IPS-15b (cell line): ENCODE measurements at regions not wholly inside any gene's neighbourhood (a gene's known extent, or its start where the extent isn't known, plus 50 kb on each side); places are given as distances from the start of the nearest gene placed in this dataset.

ENCODE experiments used
- H3K27me3 ChIP-seq: one replicate; pipeline ENCODE4 v1.6.1; 2013; ENCODE audit warnings: low read length; ENCODE audit not compliant: control insufficient read depth, insufficient read depth
- H3K36me3 ChIP-seq: one replicate; pipeline ENCODE4 v1.6.1; 2013; ENCODE audit warnings: low read length; ENCODE audit not compliant: control insufficient read depth, insufficient read depth
- H3K4me1 ChIP-seq: one replicate; pipeline ENCODE4 v1.6.1; 2013; ENCODE audit warnings: mild to moderate bottlenecking, low read length; ENCODE audit not compliant: control insufficient read depth, insufficient read depth
- H3K4me3 ChIP-seq: one replicate; pipeline ENCODE4 v1.5.1; 2013; ENCODE audit warnings: low read depth, low read length
- H3K9ac ChIP-seq: one replicate; pipeline ENCODE4 v1.6.1; 2013; ENCODE audit warnings: low read depth, mild to moderate bottlenecking, low read length
- H3K9me3 ChIP-seq: one replicate; pipeline ENCODE4 v1.6.1; 2013; ENCODE audit warnings: mild to moderate bottlenecking, low read length; ENCODE audit not compliant: control insufficient read depth, insufficient read depth

- Histone ChIP-seq H3K4me3 (no peak overlapping the region), H3K9ac (no peak overlapping the region), H3K9me3 (no peaks in the 10 kb centered on the region), H3K27me3 (no peaks in the 10 kb centered on the region), H3K4me1 (no peaks in the 10 kb centered on the region), H3K36me3 (no peaks in the 10 kb centered on the region)
These were observed 532.5 kb upstream of the KCNMB2 start for GRCh38 chr3:178003756-178004155.

GRCh38 chr3:178005961-178006360 lies 530.3 kb upstream of the KCNMB2 start:
- Histone ChIP-seq H3K4me3 (no peak overlapping the region), H3K9ac (no peak overlapping the region), H3K36me3 (no peaks in the 10 kb centered on the region)

GRCh38 chr3:178010306-178010705 lies 525.9 kb upstream of the KCNMB2 start:
- Histone ChIP-seq H3K27me3 (no peaks in the 10 kb centered on the region), H3K4me1 (no peaks in the 10 kb centered on the region)

More at GRCh38 chr3:178005961-178006360, 530.3 kb upstream of the KCNMB2 start:
- H3K27me3 ChIP-seq, result no peaks in the 10 kb centered on the region
- H3K4me1 ChIP-seq, result no peaks in the 10 kb centered on the region
- H3K9me3 ChIP-seq, result no peaks in the 10 kb centered on the region

GRCh38 chr3:178019645-178020044 lies 516.6 kb upstream of the KCNMB2 start:
- H3K4me3 ChIP-seq, result no peak overlapping the region
- H3K36me3 ChIP-seq, result no peaks in the 10 kb centered on the region
- no peaks in the 10 kb centered on the region for H3K27me3 ChIP-seq
- no peaks in the 10 kb centered on the region for H3K9me3 ChIP-seq
- no peaks in the 10 kb centered on the region for H3K4me1 ChIP-seq
- no peak overlapping the region for H3K9ac ChIP-seq

More at GRCh38 chr3:178010306-178010705, 525.9 kb upstream of the KCNMB2 start:
- Histone ChIP-seq H3K4me3 (no peak overlapping the region), H3K36me3 (no peaks in the 10 kb centered on the region), H3K9ac (no peak overlapping the region), H3K9me3 (no peaks in the 10 kb centered on the region)

GRCh38 chr3:178022599-178022998 lies 513.6 kb upstream of the KCNMB2 start:
- H3K27me3 ChIP-seq, result no peaks in the 10 kb centered on the region
- no peaks in the 10 kb centered on the region for H3K4me1 ChIP-seq
- no peaks in the 10 kb centered on the region for H3K36me3 ChIP-seq
- no peak overlapping the region for H3K4me3 ChIP-seq
- H3K9ac ChIP-seq, result no peak overlapping the region
- no peaks in the 10 kb centered on the region for H3K9me3 ChIP-seq

- Histone ChIP-seq H3K9me3 (no peaks in the 10 kb centered on the region), H3K4me3 (no peak overlapping the region), H3K9ac (no peak overlapping the region), H3K36me3 (no peaks in the 10 kb centered on the region), H3K27me3 (no peaks in the 10 kb centered on the region), H3K4me1 (no peaks in the 10 kb centered on the region)
These were observed 507.3 kb upstream of the KCNMB2 start for GRCh38 chr3:178028933-178029332.

- H3K4me1 ChIP-seq, result no peaks in the 10 kb centered on the region
- no peaks in the 10 kb centered on the region for H3K9me3 ChIP-seq
- no peak overlapping the region for H3K4me3 ChIP-seq
These were observed 499.6 kb upstream of the KCNMB2 start for GRCh38 chr3:178036451-178037144.

GRCh38 chr3:178041931-178042330 lies 494.3 kb upstream of the KCNMB2 start:
- H3K4me3 ChIP-seq, result no peak overlapping the region
- H3K9me3 ChIP-seq, result no peaks in the 10 kb centered on the region
- H3K27me3 ChIP-seq, result no peaks in the 10 kb centered on the region
- no peaks in the 10 kb centered on the region for H3K4me1 ChIP-seq
- H3K9ac ChIP-seq, result no peak overlapping the region
- H3K36me3 ChIP-seq, result no peaks in the 10 kb centered on the region

More at GRCh38 chr3:178036451-178037144, 499.6 kb upstream of the KCNMB2 start:
- Histone ChIP-seq H3K9ac (no peak overlapping the region), H3K36me3 (no peaks in the 10 kb centered on the region), H3K27me3 (no peaks in the 10 kb centered on the region)

GRCh38 chr3:178042376-178042775 lies 493.9 kb upstream of the KCNMB2 start:
- no peaks in the 10 kb centered on the region for H3K9me3 ChIP-seq
- H3K9ac ChIP-seq, result no peak overlapping the region
- no peaks in the 10 kb centered on the region for H3K36me3 ChIP-seq
- no peaks in the 10 kb centered on the region for H3K4me1 ChIP-seq
- no peaks in the 10 kb centered on the region for H3K27me3 ChIP-seq
- H3K4me3 ChIP-seq, result no peak overlapping the region

- Histone ChIP-seq H3K9me3 (no peaks in the 10 kb centered on the region), H3K9ac (no peak overlapping the region), H3K36me3 (no peaks in the 10 kb centered on the region), H3K4me3 (no peak overlapping the region), H3K4me1 (no peaks in the 10 kb centered on the region), H3K27me3 (no peaks in the 10 kb centered on the region)
These were observed 493.2 kb upstream of the KCNMB2 start for GRCh38 chr3:178043084-178043483.

GRCh38 chr3:178044320-178044719 lies 491.9 kb upstream of the KCNMB2 start:
- no peaks in the 10 kb centered on the region for H3K4me1 ChIP-seq
- H3K4me3 ChIP-seq, result no peak overlapping the region
- H3K9me3 ChIP-seq, result no peaks in the 10 kb centered on the region
- no peaks in the 10 kb centered on the region for H3K27me3 ChIP-seq
- H3K36me3 ChIP-seq, result no peaks in the 10 kb centered on the region
- no peak overlapping the region for H3K9ac ChIP-seq

- Histone ChIP-seq H3K36me3 (no peaks in the 10 kb centered on the region), H3K27me3 (no peaks in the 10 kb centered on the region), H3K9ac (no peak overlapping the region), H3K4me3 (no peak overlapping the region), H3K9me3 (no peaks in the 10 kb centered on the region), H3K4me1 (no peaks in the 10 kb centered on the region)
These were observed 488.7 kb upstream of the KCNMB2 start for GRCh38 chr3:178047496-178047895.
